GM18873 (cell line): ENCODE measurements at regions not wholly inside any gene's neighbourhood (a gene's known extent, or its start where the extent isn't known, plus 50 kb on each side); places are given as distances from the start of the nearest gene placed in this dataset.

Source experiments
- ATAC-seq: cut with Tn5 transposase; IDR thresholded peaks from one replicate; pipeline ENCODE4 v1.9.1; 2021; ENCODE audit warnings: mild to moderate bottlenecking, moderate library complexity, moderate number of reproducible peaks; ENCODE audit not compliant: unreplicated experiment, low FRiP score

DNA sequence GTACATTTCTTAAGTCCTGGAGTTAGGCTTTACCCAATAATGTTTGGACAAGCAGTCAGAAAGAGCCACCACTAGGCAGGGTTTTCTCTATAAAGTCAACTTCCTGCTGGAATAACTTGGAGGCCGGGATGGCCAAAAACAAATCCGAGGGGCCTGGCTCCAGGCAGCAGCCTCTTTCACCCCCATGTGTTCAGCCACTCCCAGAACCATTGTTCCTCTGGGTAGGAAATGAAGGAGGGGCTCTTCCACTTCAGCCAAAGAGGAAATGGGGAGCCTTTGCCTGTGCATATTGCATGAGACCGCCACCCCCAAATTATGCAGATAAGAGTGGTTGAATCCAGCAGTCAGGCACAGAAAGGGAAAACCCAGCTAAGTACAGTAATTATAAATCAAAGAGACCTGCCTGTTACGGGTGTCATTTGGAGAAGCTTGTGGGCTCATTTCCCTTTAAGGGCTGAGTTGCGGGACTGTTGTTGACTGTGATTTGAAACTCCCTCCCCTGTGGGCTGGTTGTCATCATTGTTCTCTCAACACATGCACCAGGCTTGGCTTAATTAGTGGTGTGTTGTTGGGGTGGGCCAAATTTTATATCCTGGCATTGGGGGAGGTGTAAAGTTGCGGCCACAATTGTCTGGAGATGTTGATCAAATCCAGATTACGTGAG lies 212.8 kb upstream of the SOX11 start:
- ATAC-seq, result no peak

DNA sequence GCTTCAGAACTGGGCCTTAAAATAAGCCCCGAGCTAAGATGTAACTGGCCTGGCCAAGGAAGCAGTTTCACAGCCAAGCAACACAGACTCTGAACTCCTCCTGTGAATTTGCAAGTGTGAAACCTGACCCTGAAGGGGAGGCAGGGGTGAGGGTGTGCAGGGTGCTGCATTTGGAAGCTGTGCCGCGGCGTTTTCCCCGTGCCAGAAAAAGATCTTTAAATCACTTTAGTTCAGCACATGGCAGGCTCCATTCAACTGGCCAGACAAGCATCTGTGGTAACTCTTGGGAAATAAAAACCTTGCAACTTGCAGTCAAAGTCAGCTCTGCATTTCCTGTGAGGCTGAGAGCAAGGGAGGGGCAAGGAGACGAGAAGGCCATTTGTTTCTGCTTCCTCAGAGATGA lies 209.3 kb upstream of the SOX11 start:
- no peak for ATAC-seq

DNA sequence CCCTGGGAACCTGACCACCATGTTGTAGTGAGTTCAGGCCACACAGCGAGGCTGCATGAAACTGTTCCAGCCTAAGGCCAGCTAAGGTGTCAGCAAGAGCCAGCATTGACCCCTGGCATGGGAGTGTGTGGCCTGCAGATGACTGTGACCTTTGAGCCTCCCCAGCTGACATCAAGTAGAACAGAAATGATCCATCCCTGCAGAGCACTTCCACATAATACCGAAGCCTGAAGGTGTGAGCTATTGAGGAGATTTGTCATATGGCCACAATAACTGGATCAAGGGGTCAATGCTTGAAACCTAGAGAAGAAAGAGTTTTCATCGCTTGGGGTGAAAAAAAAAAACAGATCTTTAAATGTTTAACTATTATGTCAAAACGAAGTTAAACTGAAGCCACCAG lies 207.3 kb upstream of the SOX11 start:
- ATAC-seq, result no peak

DNA sequence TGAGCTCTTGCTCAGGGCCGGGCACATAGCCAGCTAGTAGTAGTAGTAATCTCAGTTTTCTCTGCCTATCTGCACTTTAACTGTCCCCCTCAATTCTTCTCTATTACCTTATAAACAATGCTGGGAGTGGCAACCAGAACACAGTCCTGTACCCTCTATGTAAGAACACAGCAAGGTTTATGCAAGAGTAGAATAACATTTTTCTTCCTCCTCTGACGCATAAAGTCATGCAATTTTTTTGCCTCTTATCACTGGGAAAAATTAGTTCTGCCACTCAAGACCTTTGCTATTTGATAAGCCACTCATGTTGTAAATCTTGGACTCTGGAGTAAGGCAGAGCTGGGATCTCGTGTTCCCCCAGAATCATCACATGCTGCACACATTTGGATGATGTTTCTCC lies 200.7 kb upstream of the SOX11 start:
- ATAC-seq, result no peak

DNA sequence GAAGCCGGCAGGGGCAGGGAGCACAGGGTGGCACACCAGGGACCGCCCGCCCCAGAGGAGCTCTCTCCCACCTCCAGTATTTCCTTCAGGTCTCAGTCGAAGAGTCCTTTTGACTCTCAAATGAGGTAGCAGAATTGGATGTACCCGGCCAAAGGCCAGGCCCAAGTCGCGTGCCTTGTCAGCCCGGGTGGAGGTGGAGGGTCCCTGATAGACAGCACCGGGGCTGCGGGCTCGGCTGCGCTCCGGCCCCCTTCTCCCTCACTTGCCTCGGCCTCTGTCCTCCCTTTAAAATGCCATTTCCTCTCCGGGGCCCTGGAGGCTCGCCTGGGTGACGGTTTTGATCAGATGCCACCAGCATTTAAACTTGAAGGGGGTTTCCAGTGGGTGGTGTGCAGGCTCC lies 198.9 kb upstream of the SOX11 start:
- no peak for ATAC-seq

DNA sequence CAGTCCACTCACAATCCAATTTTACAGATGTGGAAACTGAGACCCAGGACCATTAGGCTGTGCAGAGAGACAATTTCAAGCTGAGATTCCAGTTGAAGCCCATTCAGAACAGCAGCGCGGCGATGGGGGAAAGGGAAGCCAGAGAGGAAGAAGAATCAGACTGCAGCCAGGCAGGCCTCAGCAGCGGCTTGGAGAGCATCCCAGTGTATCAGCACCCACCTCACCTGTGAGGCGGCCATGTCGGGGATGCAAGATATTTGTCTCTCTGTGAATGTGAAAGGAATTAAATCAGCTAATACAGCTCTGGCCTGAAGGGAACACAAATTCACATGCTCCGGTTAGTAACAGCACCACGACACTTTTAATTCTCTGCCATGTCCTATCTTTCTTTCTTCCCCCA lies 198.0 kb upstream of the SOX11 start:
- no peak for ATAC-seq

DNA sequence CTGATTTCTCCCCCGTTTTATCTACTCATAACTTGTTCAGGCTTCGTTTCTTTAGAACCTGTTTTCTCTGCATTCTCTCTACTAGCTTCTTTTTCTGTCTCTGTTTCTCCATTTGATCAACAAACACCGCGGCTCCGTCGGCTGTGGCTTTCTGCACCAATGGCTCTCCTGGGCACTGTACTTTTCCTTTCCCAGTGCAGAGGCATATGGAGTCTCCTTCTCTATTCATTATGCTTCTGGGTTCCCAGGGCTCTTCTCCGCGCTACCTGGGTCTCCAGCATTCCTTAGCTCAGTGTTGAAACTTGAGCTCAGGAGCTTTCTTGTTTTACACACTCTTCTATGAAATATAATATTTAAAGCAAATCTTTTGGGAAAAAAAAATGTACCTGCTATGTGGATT lies 196.6 kb upstream of the SOX11 start:
- no peak for ATAC-seq

DNA sequence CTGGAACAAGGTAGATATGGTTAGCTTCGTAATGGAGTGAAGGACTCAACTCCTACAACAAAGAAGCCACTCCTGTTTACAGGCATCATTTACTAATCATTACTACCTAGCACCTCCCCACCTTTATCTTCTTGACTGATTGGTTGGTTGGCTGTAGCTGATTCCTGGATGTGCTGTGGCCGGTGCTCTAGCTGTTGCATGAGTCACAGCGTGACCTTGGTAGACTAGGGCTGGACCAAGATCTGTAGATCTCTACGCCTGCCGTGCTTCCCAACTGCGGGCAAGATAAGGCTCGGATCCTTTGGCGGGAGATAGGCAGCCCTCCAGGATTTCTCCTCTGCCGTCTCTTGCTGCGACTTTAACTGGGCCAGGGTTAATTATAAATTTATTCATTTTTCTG lies 194.3 kb upstream of the SOX11 start:
- ATAC-seq, result no peak

DNA sequence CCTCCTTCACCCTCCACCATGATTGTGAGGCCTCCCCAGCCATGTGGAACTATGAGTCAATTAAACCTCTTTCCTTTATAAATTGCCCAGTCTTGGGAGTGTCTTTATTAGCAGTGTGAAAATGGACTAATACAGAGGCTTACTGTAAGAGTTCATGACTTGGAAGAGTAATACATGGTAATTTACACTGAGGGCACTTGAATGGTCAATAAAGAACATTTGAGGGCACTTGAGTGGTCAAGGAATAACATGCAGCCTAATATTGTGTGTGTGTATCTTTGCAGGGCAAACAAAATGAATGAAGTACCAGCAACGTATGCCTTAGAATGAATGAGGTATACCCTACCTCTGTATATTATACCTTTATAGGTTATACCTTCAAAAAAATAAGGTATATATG lies 190.4 kb upstream of the SOX11 start:
- no peak for ATAC-seq

DNA sequence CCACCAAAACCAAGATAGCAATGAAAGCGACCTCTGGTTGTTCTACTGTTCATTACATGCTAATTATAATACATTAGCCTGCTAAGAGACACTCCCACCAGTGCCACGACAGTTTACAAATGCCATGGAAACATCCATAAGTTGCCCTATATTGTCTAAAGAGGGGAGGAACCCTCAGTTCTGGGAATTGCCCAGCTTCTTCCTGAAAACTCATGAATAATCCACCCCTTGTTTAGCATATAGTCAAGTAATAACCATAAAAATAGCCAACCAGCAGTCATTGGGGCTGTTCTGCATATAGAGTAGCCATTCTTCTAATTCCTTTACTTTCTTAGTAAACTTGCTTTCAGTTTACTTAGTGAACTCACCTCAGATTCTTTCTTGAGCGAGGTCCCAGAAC lies 189.8 kb upstream of the SOX11 start:
- no peak for ATAC-seq

DNA sequence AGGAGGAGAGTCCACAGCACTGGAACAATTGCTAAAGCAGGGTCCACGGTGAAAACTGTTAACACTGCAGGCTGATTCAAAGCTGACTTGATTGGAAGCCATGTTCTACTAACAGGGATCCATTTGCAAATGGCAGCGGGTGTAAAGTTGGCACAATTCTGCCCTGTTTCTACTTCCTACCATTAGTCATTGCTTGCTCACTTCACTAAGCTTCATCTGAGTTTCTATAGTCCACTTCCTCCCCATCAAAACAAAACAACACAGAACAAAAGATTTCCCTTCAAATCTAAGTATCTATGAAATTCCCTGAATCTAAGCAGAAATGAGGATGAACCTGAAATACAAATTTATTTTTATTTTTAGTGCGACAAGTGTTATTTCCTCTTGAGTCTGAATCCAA lies 187.4 kb upstream of the SOX11 start:
- ATAC-seq, result no peak

DNA sequence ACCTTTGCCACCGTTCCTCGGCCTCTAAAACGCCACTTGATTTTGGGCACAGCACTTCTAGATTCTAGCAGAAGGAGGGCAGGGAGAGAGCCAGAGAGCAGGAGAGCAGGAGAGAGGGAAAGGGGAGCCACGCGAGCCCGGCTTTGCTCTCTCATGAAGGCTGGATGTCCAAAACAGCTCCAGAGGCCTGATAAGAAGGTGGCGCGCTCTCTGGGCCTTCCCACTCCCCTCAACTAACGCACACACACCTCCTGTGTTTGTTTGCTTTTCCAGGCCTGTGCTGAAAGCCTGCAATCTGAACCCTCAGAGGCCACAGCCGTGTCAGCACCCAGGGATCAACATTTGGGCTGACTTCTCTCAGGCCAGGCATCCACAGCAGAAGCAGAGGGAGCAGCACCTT lies 184.8 kb upstream of the SOX11 start:
- ATAC-seq, result no peak

DNA sequence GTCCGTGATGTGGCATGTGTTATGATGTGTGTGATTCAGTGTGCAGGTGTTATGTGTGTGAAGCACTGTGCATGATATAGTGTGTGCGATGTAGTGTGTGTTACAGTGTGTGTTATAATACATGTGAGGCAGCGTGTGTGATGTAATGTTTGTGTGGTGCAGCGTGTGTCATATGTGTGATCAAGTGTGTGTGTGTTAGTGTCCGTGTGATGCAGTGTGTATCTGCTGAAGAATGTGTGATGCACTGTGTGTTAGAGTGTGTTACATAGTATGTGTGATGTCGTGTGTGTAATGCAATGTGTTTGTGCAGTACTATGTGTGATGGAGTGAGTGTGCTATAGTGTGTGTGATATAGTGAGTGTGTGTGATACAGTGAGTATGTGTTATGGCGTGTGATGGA lies 182.8 kb upstream of the SOX11 start:
- no peak for ATAC-seq

DNA sequence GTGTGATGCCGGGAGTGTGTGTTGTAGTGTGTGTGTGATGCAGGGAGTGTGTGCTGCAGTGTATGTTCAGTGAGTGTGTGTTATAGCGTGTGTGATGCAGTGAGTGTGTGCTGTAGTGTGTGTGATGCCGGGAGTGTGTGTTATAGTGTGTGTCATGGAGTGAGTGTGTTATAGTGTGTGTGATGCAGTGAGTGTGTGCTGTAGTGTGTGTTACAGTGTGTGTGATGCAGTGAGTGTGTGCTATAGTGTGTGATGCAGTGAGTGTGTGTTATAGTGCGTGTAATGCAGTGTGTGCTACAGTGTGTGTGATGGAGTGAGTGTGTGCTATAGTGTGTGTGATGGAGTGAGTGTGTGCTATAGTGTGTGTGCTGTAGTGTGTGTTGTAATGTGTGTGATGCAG lies 182.1 kb upstream of the SOX11 start:
- no peak for ATAC-seq

DNA sequence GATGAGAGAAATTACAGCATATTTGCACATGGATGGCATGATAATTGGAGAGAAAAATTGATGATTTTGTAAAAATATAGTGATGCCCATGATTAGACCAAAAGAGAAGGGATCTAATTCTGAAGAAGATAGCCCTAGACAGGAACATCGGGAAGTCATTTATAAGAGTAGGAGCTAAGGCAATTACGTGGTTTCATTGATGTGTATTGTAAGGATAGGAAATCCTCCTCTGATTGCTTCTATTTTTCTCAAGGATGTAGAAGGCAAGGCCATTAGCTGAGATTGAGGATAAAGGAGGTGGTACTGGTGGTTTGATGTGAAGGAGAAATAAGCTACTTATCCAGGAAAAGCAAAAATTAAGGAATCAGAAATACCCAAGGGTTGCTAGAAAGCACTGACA lies 176.5 kb upstream of the SOX11 start:
- ATAC-seq, result no peak

DNA sequence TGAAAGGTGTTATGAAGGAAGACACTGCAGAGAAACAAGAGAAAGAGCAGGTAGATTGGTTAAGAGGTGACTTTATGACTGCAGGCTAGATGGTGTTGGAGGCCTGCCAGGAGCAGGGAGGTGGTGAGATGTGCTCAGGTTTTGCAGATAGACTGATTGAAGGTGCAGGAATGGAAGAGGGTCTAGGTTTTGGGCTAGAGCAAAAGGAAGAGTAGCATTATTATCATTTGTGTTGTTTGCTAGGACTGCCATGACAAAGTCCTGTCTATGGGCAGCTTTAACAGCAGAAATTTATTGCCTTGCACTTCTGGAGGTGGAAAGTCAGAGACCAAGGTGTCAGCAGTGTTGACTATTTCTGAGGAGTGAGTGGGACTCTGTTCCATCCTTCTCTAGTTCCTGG lies 172.9 kb upstream of the SOX11 start:
- no peak for ATAC-seq

DNA sequence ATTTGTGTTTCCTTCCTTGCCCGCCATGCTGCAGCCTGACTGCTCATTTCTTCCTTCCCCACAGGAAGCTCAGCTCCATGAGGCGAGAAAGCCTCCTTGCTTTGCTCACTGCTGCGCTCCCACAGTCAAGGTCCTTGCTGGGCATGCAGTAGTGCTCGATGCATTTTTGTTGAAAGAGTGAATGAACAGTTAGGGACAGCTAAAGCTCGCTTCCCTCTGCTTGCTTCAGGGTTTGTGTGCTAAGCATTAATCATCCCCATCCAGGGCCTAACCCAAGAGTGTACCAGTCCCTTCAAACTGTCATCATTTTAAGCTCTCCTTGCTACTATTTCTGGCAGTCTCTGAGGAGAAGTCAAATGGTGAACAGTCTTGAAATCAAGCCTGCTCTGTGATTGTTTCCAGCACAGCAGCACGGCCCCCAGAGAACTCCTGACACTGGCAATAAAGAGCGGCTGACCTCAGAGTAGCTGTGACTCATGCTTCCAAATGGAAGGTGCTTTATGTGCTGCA lies 171.7 kb upstream of the SOX11 start:
- no peak for ATAC-seq

DNA sequence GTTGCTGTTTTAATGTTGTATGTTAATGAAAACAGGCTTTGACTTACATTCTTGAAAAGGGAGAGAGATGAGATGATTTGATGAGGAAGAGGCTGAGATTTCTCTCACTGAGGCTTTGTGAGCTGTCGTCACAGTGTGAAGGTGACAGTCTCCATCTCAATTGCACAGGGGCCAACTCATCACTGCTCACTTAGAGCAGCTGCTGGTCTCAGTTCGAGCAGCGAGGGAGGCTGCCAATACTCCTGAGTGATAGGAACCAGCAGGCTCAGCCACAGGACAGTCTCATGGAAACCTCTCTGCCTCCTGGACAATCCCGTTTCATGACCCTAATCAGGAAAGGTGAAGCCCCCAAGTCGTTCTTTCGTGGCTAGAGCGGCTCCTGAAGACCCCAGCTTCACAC lies 170.7 kb upstream of the SOX11 start:
- no peak for ATAC-seq

DNA sequence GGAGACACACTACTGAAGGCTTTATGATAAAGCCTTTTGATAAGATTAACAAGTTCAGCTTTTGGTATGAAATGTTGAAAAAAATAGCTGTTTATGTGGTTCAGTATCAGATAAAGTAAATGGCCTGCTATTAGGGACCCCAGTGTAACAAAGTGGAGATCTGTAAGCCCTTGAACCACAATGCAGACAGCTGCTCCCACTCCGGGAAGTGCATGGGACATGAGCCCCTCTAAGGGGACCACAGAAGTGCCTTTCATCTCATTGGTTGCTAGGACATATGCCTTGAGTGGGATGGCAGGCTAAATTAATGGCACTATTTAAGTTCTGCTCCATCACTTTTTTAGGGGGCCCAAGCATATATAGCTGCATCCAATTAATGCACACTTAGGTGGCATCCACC lies 167.6 kb upstream of the SOX11 start:
- ATAC-seq, result no peak

DNA sequence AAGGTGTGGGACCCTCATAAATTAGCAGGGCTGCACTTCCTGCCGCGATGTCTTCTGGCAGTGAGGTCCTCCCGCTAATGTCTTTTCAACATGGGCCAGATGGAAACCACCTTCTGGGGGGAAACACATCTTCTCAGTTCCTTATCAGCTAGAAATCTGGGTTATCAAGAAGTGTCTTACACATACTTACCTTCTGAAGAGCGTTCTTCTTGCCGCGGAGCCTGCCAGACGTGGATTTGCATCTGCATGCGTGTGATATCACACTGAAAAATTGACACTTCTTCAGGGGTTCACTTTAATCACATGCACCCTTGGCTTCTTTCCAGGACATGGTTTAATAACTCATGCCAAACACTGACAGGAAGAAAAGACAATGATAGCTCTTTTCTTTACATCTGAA lies 163.5 kb upstream of the SOX11 start:
- no peak for ATAC-seq

DNA sequence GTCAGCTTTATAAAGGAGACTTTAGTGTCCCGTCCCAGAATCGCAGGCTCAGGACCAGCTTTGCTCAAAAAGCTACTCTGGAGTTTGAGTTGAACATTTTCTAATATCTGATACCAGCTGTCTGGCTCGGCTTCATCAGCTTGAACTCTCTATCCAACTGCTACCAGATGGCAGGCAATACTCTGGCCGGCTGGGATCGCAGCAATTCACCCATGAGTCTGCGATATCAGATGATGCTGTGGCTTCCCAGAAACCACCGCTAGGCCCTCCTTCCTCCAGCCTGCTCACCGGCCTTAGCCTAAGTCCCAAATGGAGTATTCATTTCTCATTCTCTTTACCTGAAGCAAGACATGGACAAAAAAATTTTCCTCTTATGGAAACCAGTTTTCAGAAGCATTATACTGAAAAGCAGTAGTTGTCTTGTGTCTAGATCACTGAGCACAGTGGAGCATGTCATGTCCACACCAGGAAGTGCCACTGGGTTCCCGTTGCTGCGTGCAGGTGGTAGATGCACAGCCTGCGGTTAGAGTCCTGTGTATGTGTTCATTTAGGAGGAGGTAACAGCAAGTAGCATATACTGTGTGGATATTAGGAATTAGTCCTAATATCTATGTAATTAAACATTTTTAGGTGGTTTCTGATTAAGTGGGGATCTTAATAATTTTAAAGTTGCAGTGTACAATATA lies 162.0 kb upstream of the SOX11 start:
- no peak for ATAC-seq

DNA sequence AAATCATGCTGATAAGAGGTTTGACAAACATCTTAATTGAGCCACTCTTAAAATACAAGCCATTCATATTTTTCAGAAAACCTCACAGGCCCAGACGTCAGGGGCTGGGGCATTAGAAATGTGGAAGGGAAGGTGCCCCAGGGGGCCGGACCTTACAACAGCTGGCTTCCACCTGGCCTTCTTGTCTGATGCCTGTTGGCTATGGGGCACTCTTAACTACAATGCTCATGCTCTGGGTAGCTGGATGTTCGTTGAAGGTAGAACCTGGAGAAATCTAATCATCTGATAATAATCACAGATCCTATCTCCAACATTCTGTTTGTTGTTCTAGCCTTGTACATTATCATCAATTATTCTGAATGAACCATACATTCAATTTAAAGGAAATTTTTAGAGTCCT lies 156.9 kb upstream of the SOX11 start:
- no peak for ATAC-seq
